Daoy (cell line): ENCODE measurements at regions not wholly inside any gene's neighbourhood (a gene's known extent, or its start where the extent isn't known, plus 50 kb on each side); places are given as distances from the start of the nearest gene placed in this dataset.
A peak's percentile ranks its signal among the peaks of the same experiment; 100 is the strongest.

Source experiments
- DNase-seq: peaks from one replicate; pipeline ENCODE4 v3.0.0-alpha.2; 2015; ENCODE audit warnings: low read depth

GRCh38 chr1:209062081-209062620 lies 521.4 kb upstream of the CAMK1G start:
- no peak for DNase-seq

- DNase-seq = no peak
Observed at GRCh38 chr1:209062863-209063262, 520.7 kb upstream of the CAMK1G start.

GRCh38 chr1:209063767-209064659 lies 519.5 kb upstream of the CAMK1G start:
- DNase-seq = no peak

GRCh38 chr1:209064850-209065706 lies 518.4 kb upstream of the CAMK1G start:
- DNase-seq = no peak

- DNase-seq = peak; percentile 15
Observed at GRCh38 chr1:209072481-209072880, 511.0 kb upstream of the CAMK1G start.

- no peak for DNase-seq
Observed at GRCh38 chr1:209073879-209074278, 509.6 kb upstream of the CAMK1G start.

GRCh38 chr1:209074575-209075250 lies 508.8 kb upstream of the CAMK1G start:
- no peak for DNase-seq

- peak; percentile 41 for DNase-seq
Observed at GRCh38 chr1:209076688-209077087, 506.8 kb upstream of the CAMK1G start.

GRCh38 chr1:209080170-209080781 lies 503.2 kb upstream of the CAMK1G start:
- peak; percentile 24 for DNase-seq

GRCh38 chr1:209086486-209087192 lies 496.9 kb upstream of the CAMK1G start:
- no peak for DNase-seq

GRCh38 chr1:209094384-209094783 lies 489.1 kb upstream of the CAMK1G start:
- DNase-seq = no peak

- peak; percentile 85 for DNase-seq
Observed at GRCh38 chr1:209095627-209096595, 487.6 kb upstream of the CAMK1G start.

GRCh38 chr1:209100460-209100859 lies 483.1 kb upstream of the CAMK1G start:
- DNase-seq = no peak

GRCh38 chr1:209101106-209101505 lies 482.4 kb upstream of the CAMK1G start:
- DNase-seq = no peak

- no peak for DNase-seq
Observed at GRCh38 chr1:209102120-209102519, 481.4 kb upstream of the CAMK1G start.

GRCh38 chr1:209102531-209102930 lies 481.0 kb upstream of the CAMK1G start:
- no peak for DNase-seq

- no peak for DNase-seq
Observed at GRCh38 chr1:209103092-209103491, 480.4 kb upstream of the CAMK1G start.

GRCh38 chr1:209104646-209105045 lies 478.9 kb upstream of the CAMK1G start:
- DNase-seq = no peak

- no peak for DNase-seq
Observed at GRCh38 chr1:209105701-209106100, 477.8 kb upstream of the CAMK1G start.
